Neural cell (in vitro differentiated cells): ENCODE measurements at regions not wholly inside any gene's neighbourhood (a gene's known extent, or its start where the extent isn't known, plus 50 kb on each side); places are given as distances from the start of the nearest gene placed in this dataset.

ENCODE experiments used
- H2AFZ ChIP-seq: fragments of 200-600, 300-800 bp; sonication (generic), shearing (Covaris generic); 2 replicates; pipeline ENCODE4 v1.6.0; 2014; ENCODE audit warnings: low read depth, mild to moderate bottlenecking, antibody characterized with exemption, low read length, moderate library complexity
- H3F3A ChIP-seq: fragments of 200-600 bp; shearing (Covaris generic); 2 replicates; pipeline ENCODE4 v1.6.1; 2016; ENCODE audit warnings: mild to moderate bottlenecking, moderate library complexity, mixed read lengths, antibody characterized with exemption, low read length; ENCODE audit not compliant: insufficient read depth, poor library complexity, severe bottlenecking
- H3K27ac ChIP-seq: fragments of 200-600, 300-800 bp; sonication (generic), shearing (Covaris generic); 2 replicates; pipeline ENCODE4 v1.5.1; 2014; ENCODE audit warnings: mild to moderate bottlenecking, low read length, moderate library complexity
- H3K27me3 ChIP-seq: fragments of 300-800, 200-600 bp; sonication (generic), shearing (Covaris generic); 2 replicates; pipeline ENCODE4 v1.6.0; 2014; ENCODE audit warnings: mild to moderate bottlenecking, low read depth, low read length, moderate library complexity; ENCODE audit not compliant: insufficient read depth
- H3K36me3 ChIP-seq: fragments of 300-800, 200-600 bp; sonication (generic), shearing (Covaris generic); 2 replicates; pipeline ENCODE4 v1.5.1; 2014; ENCODE audit warnings: mild to moderate bottlenecking, antibody characterized with exemption, low read length, moderate library complexity; ENCODE audit not compliant: insufficient read depth
- H3K4me2 ChIP-seq: fragments of 300-800, 200-600 bp; sonication (generic), shearing (Covaris generic); 2 replicates; pipeline ENCODE4 v1.6.0; 2014; ENCODE audit warnings: mild to moderate bottlenecking, low read length
- H3K4me3 ChIP-seq: fragments of 300-800, 200-600 bp; sonication (generic), shearing (Covaris generic); 2 replicates; pipeline ENCODE4 v1.5.1; 2014; ENCODE audit warnings: mild to moderate bottlenecking, low read length, moderate library complexity
- H3K79me2 ChIP-seq: fragments of 200-600 bp; shearing (Covaris generic); replicated peaks from 2 replicates; pipeline ENCODE4 v1.6.0; 2014; ENCODE audit warnings: mild to moderate bottlenecking, low read length, moderate library complexity; ENCODE audit not compliant: insufficient read depth
- H3K9ac ChIP-seq: fragments of 300-800, 200-600 bp; sonication (generic), shearing (Covaris generic); 2 replicates; pipeline ENCODE4 v1.6.1; 2016; ENCODE audit warnings: mild to moderate bottlenecking, low read length, mixed read lengths
- H3K9me2 ChIP-seq: fragments of 200-600 bp; shearing (Covaris generic); 2 replicates; pipeline ENCODE4 v1.6.1; 2016; ENCODE audit warnings: mild to moderate bottlenecking, low read length, mixed read lengths; ENCODE audit not compliant: insufficient read depth
- H3K9me3 ChIP-seq: fragments of 200-600, 300-800 bp; sonication (generic), shearing (Covaris generic); 2 replicates; pipeline ENCODE4 v1.6.1; 2016; ENCODE audit warnings: mild to moderate bottlenecking, mixed run types, low read length, moderate library complexity, mixed read lengths
- H4K20me1 ChIP-seq: fragments of 200-600 bp; shearing (Covaris generic); 2 replicates; pipeline ENCODE4 v1.6.1; 2016; ENCODE audit warnings: mild to moderate bottlenecking, mixed run types; ENCODE audit not compliant: insufficient read depth
- CTCF ChIP-seq: fragments of 450-650 bp; IDR thresholded peaks from 2 replicates; pipeline ENCODE4 v1.5.1; 2014; ENCODE audit warnings: antibody characterized with exemption, mild to moderate bottlenecking, moderate library complexity; ENCODE audit not compliant: poor library complexity, severe bottlenecking
- EP300 ChIP-seq: fragments of 450-650 bp; conservative IDR thresholded peaks from 2 replicates; pipeline ENCODE4 v1.6.1; 2014; ENCODE audit warnings: antibody characterized with exemption, mild to moderate bottlenecking, moderate library complexity; ENCODE audit not compliant: poor library complexity, severe bottlenecking
- EZH2 ChIP-seq: fragments of 200-600, 300-800 bp; shearing (Covaris generic), sonication (generic); IDR thresholded peaks from 2 replicates; pipeline ENCODE4 v1.6.1; 2014; ENCODE audit warnings: antibody characterized with exemption, low read length, borderline replicate concordance, mild to moderate bottlenecking; ENCODE audit not compliant: insufficient read depth, poor library complexity, severe bottlenecking
- MXI1 ChIP-seq: fragments of 450-650 bp; conservative IDR thresholded peaks from 2 replicates; pipeline ENCODE4 v1.6.1; 2014; ENCODE audit warnings: antibody characterized with exemption, mild to moderate bottlenecking; ENCODE audit not compliant: poor library complexity, severe bottlenecking
- POLR2AphosphoS5 ChIP-seq: IDR thresholded peaks from 2 replicates; pipeline ENCODE4 v1.6.1; 2012
- RAD21 ChIP-seq: fragments of 450-650 bp; conservative IDR thresholded peaks from 2 replicates; pipeline ENCODE4 v1.6.1; 2014; ENCODE audit warnings: antibody characterized with exemption, mild to moderate bottlenecking, moderate library complexity
- REST ChIP-seq: IDR thresholded peaks from 2 replicates; pipeline ENCODE4 v1.6.1; 2012; ENCODE audit warnings: borderline replicate concordance
- SMC3 ChIP-seq: fragments of 450-650 bp; conservative IDR thresholded peaks from 2 replicates; pipeline ENCODE4 v1.6.1; 2014; ENCODE audit warnings: antibody characterized with exemption, mild to moderate bottlenecking, moderate library complexity; ENCODE audit not compliant: poor library complexity
- TAF1 ChIP-seq: IDR thresholded peaks from 2 replicates; pipeline ENCODE4 v1.6.1; 2012; ENCODE audit warnings: low read depth

DNA sequence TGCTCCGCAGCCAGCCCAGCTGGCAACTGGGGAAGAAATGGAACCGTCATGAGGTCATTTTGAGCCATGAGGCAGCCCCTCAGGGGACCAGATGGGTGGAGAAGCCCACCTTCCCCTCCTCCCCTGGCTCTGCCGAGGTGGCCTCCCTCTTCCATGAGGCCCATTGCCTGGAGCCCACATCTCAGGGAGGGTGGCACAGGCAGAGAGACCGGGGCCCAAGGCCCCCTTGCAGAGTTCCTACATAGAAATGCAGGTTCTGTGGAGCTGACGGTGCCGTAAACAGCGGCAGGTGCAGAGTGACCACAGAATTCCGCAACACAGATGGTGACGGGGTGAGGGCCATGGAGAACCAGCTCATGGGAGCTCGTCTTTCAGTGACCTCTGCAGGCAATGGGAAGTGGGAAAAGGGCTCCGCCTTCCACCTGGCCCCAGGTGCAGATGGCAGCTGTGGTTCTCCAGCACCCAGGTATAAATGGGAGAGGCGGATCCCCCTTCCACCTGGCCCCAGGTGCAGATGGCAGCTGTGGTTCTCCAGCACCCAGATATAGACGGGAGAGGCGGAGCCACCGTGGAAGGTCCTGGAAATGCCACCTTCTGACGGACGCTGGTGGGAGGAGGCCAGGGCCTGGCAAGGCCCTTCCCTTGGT, 765.4 kb downstream of the BRD1 start:
- Histone ChIP-seq H3F3A (no peaks in the 10 kb centered on the region), H3K9me3 (no peaks in the 10 kb centered on the region), H3K9ac (no peak overlapping the region), H3K79me2 (no peaks in the 10 kb centered on the region), H2AFZ (no peak overlapping the region), H3K27ac (no peak overlapping the region), H3K36me3 (no peaks in the 10 kb centered on the region), H3K4me3 (no peak overlapping the region), H3K9me2 (no peaks in the 10 kb centered on the region), H3K27me3 (no peaks in the 10 kb centered on the region), H4K20me1 (no peaks in the 10 kb centered on the region), H3K4me2 (no peak overlapping the region)
- TF ChIP-seq CTCF, result no peak
- no peak for TF ChIP-seq POLR2AphosphoS5
- no peak for TF ChIP-seq SMC3
- no peak for TF ChIP-seq EP300
- TF ChIP-seq RAD21, result no peak
- TF ChIP-seq MXI1, result no peak
- no peak for TF ChIP-seq TAF1
- no peak for TF ChIP-seq REST
- no peak for TF ChIP-seq EZH2

DNA sequence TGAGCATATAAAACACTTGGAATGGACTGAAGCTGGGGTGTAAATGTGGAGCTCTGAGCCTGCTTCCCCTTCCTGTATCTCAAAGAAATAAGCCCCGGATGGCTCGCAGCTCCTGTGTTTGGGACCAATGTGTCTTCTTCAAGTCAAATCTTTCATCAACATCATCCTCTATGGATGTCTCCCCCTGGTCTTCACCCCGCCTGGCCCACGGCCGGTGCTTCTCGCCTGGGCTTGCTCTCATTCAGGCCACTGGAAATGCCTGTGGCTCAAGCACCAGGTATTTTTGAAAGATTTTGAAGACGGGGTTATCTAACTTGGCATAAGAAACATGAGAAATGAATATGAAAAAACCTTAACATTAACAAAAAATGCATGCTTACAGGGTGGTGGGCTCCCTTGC, 769.8 kb downstream of the BRD1 start:
- Histone ChIP-seq H3K9me3 (no peaks in the 10 kb centered on the region), H2AFZ (no peak overlapping the region)
- TF ChIP-seq RAD21, result no peak
- no peak for TF ChIP-seq MXI1
- no peak for TF ChIP-seq EZH2
- no peak for TF ChIP-seq CTCF
- TF ChIP-seq EP300, result no peak
- no peak for TF ChIP-seq SMC3
- no peak for TF ChIP-seq REST
- no peak for TF ChIP-seq TAF1
- TF ChIP-seq POLR2AphosphoS5, result no peak

More for the DNA sequence above, 769.8 kb downstream of the BRD1 start:
- Histone ChIP-seq H3K27me3 (no peaks in the 10 kb centered on the region), H3K9me2 (no peaks in the 10 kb centered on the region), H3K27ac (no peak overlapping the region), H3K4me2 (no peak overlapping the region), H3F3A (no peaks in the 10 kb centered on the region), H3K9ac (no peak overlapping the region), H4K20me1 (no peaks in the 10 kb centered on the region), H3K79me2 (no peaks in the 10 kb centered on the region), H3K4me3 (no peak overlapping the region), H3K36me3 (no peaks in the 10 kb centered on the region)
